ENCODE measurements at regions not wholly inside any gene's neighbourhood (a gene's known extent, or its start where the extent isn't known, plus 50 kb on each side); places are given as distances from the start of the nearest gene placed in this dataset.

DNA sequence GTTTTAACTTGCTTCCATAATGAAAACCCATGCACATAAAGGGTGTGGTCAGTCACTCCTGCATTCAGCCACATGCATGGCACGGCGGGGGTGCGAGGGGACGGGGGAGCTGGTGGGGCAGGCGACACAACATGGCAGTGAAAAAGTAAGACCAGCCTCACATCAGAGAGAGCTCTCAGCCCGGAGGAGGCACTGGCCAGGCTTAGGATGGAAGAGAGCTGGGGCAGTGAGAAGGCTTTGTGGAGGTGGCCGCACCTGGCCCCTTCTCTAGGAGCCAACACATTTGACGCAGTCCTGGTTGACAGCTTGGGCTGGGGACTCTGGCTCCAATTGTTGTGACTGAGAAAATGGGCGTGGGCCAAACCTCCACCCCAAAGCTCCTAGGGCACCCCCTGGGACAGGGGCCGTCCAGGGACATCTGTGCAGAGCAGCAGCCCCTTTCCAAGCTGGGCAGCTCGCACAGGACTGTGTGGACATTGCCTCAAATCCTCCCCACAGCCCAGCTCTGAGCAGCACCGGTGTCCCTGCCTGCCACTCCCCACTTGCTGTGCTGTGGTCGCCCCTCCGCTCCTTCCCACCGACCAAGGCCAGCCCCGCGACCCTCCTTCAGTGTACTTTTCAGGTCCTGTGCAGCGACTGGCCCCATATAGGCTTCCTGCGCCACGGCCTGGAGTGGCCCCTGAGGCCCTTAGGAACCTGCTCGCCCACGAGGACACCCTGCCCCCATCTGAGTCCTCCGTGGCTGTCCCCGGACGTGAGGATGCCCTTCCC lies 126.0 kb upstream of the IQSEC1 start:
- no peak for DNase-seq (ENCODE audit: low read depth)
- TF ChIP-seq MYC (IDR thresholded peaks at IDR 0.05; ENCODE audit: low read depth, low read length): no peak
- no peak for TF ChIP-seq POLR2A (IDR thresholded peaks at IDR 0.05; ENCODE audit: extremely low read depth, insufficient read length)
- H3K4me3 ChIP-seq (ENCODE audit: low read depth, low read length): no peak overlapping the region

DNA sequence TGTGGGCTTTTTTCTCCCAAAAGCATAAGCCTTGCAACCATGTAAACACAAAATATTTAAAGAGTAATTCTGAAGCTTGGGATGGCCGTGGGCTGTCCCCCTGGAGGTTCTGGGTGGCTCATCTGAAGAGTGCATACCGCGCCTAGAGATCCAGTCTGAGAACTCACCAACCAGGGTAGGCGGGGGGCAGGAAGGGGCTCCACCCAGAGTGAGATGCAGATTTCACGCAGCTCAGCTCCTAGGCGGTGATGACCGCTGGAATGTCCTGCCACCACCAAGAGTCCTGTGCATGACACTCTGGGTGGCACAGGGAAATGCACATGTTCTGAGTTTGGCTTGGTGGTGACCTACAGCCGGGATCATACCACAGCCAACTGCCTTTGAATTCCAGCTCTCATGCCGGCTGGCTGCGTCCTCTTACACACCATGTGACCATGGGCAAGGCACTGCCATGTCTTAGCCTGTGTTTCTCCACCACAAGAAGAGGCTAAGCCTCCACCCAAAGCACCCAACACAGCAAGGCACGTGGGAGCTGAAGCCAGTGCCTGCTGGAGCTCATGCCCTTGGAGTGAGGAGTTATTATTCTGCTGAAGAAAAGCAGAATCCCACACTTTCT lies 125.1 kb upstream of the IQSEC1 start:
- TF ChIP-seq MYC (IDR thresholded peaks at IDR 0.05; ENCODE audit: low read depth, low read length): no peak
- no peak for TF ChIP-seq POLR2A (IDR thresholded peaks at IDR 0.05; ENCODE audit: extremely low read depth, insufficient read length)
- no peak for TF ChIP-seq MAX (IDR thresholded peaks at IDR 0.05; ENCODE audit: low read depth, low read length)
- no peak for TF ChIP-seq CTCF (IDR thresholded peaks at IDR 0.05; ENCODE audit: low read depth, low read length)
- H3K4me3 ChIP-seq (ENCODE audit: low read depth, low read length): no peak overlapping the region
- no peak for DNase-seq (ENCODE audit: low read depth)

DNA sequence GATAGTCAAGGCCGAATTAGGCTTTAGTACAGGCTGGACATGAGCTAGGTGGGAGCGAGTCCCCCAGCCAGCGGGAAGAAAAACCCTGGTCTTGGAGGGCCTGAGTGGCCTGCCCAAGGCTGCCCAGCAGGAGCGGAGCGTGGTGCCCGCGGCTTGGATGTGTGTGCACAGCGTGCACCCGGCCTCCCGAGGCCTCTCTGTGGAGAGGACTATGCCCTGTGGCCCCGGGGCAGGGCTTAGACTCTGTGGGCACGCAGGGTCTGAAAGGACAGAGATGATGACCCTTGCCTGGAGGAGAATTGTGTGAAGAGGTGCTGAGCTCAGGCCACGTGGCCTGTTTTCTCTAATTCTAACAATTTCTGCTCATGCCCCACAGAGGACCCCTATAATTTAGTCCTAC lies 124.6 kb upstream of the IQSEC1 start:
- TF ChIP-seq POLR2A (IDR thresholded peaks at IDR 0.05; ENCODE audit: extremely low read depth, insufficient read length): no peak
- no peak for TF ChIP-seq CTCF (IDR thresholded peaks at IDR 0.05; ENCODE audit: low read depth, low read length)
- TF ChIP-seq MAX (IDR thresholded peaks at IDR 0.05; ENCODE audit: low read depth, low read length): no peak
- TF ChIP-seq MYC (IDR thresholded peaks at IDR 0.05; ENCODE audit: low read depth, low read length): no peak
- no peak overlapping the region for H3K4me3 ChIP-seq (ENCODE audit: low read depth, low read length)
- DNase-seq (ENCODE audit: low read depth): no peak

DNA sequence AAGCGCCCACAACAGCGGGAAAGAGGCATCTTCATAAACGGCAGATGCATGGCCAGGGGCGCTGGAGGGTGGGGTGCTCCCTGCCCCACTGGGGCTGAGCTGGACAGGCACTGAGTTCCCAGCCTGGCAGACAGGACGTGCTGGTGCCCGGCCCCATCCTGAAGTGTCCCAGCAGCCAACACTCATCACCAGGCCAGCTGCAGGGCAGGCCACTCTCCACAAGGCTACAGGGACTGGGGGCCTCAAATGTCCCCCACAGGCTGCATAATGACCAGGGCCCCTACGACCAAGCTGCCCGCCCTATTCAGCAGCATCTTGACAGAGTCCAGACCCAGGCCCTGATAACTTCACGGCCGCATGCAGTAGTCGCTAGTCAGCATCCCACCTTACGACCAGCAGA lies 124.1 kb upstream of the IQSEC1 start:
- no peak for DNase-seq (ENCODE audit: low read depth)
- TF ChIP-seq POLR2A (IDR thresholded peaks at IDR 0.05; ENCODE audit: extremely low read depth, insufficient read length) (no peak), CTCF (IDR thresholded peaks at IDR 0.05; ENCODE audit: low read depth, low read length) (no peak), MAX (IDR thresholded peaks at IDR 0.05; ENCODE audit: low read depth, low read length) (no peak), MYC (IDR thresholded peaks at IDR 0.05; ENCODE audit: low read depth, low read length) (no peak)
- no peak overlapping the region for H3K4me3 ChIP-seq (ENCODE audit: low read depth, low read length)

GRCh38 chr3:13195374-13195773 lies 122.1 kb upstream of the IQSEC1 start:
- no peak for DNase-seq (ENCODE audit: low read depth)
- no peak overlapping the region for H3K4me3 ChIP-seq (ENCODE audit: low read depth, low read length)
- no peak for TF ChIP-seq POLR2A (IDR thresholded peaks at IDR 0.05; ENCODE audit: extremely low read depth, insufficient read length)
- TF ChIP-seq MYC (IDR thresholded peaks at IDR 0.05; ENCODE audit: low read depth, low read length): no peak
- TF ChIP-seq MAX (IDR thresholded peaks at IDR 0.05; ENCODE audit: low read depth, low read length): no peak
- no peak for TF ChIP-seq CTCF (IDR thresholded peaks at IDR 0.05; ENCODE audit: low read depth, low read length)

All from NB4 (cell line).